Ecto neural progenitor cell (in vitro differentiated cells): ENCODE measurements at regions not wholly inside any gene's neighbourhood (a gene's known extent, or its start where the extent isn't known, plus 50 kb on each side); places are given as distances from the start of the nearest gene placed in this dataset.

Experiments used
- DNase-seq: peaks from one replicate; pipeline ENCODE4 v3.0.0-alpha.2; 2018; ENCODE audit warnings: low spot score

DNA sequence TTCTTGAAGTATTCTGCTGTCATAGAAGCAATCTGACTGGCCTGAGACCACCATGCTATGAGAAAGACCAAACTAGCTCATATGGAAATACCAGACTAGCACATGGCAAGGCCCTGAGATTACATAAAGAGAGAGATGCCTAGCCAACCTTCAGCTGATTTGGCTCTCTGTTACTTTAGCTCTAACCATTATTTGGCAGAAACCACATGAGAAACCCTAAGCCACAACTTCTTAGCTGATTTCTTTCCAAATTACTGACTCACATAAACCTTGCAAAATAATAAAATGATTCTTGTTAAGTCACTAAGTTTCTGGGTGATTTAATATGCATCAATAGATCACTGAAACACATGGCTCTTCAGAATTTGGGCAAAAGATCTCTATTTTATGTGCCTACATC lies 295.0 kb upstream of the ZNF521 start:
- DNase-seq, result no peak

DNA sequence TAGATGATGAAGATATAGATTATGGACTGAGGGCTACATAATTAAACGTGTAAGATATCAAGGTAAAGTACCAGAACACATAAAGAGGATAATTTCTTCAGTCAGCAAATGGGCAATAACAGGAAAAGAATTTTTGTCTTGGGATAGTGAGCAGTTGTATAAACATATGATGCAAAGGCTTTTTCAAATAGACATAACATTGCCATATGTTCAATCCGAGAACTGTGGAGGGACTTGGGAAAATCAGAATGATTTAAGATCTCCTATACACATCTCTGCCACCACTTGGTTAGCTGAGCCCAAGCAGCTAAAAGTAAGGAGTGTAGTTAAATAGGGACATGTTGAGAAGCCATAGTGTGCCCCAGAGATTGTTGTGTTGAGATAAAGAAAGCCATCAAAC lies 287.6 kb upstream of the ZNF521 start:
- DNase-seq, result no peak

- DNase-seq, result no peak
Measured at GRCh38 chr18:25633563-25633962, 281.6 kb upstream of the ZNF521 start.

GRCh38 chr18:25630682-25631081 lies 278.7 kb upstream of the ZNF521 start:
- DNase-seq, result no peak

DNA sequence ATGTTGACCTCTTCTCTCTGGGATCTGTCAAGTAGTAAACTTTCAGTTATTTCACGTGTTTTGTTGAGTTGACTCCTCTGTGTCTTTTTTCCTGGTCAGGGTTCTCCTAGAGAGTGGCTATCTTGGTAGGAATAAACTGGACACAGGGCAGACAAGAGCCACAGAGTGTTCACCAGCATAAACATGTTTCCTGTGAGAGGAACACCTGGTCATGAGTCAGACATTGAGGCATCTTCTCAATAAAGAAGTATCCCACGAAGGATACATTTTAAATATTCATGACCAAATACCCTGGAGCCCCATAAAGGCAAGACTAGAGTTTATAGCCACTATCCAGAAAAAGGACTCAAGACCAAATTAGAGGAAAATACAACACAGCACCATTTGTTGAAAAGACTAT lies 269.7 kb upstream of the ZNF521 start:
- DNase-seq, result no peak

GRCh38 chr18:25621144-25621543 lies 269.2 kb upstream of the ZNF521 start:
- no peak for DNase-seq

DNA sequence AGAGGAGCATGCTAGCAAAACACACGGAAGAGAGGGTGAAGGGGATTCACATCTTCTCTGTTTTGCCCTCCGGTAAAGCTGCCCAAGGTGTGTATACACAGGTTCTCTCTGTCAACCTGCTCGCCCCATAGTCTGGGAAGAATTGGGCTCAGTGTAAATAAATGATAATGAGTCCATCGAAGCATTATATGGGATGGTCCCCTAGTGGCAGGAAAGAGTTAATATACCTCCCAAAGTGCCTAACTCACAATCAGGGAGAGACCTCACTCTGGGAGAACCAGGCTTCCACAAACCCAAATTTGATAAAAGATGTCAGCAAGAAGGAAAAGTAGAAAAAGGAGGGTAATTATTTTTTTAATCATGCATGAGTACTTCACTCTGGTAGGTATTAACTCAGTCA lies 262.2 kb upstream of the ZNF521 start:
- no peak for DNase-seq

DNA sequence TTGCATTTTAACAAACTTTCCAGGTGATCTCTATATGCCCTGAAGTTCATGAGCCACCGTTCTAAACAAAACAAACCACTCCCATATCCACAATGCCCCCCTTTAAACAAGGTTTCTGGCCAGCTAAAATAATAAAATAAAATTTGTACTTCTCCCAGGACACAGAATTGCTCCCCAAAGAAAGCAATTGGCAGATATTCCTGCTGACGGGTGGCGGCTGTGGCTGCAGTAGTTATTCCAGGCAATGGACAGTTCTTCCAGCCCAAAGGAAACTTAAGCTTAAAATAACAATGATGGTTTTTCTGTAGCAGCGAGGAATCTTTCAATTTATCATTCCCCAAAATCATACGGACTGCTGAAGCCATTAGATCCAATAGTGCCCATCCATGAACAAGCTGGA lies 260.5 kb upstream of the ZNF521 start:
- DNase-seq, result no peak

DNA sequence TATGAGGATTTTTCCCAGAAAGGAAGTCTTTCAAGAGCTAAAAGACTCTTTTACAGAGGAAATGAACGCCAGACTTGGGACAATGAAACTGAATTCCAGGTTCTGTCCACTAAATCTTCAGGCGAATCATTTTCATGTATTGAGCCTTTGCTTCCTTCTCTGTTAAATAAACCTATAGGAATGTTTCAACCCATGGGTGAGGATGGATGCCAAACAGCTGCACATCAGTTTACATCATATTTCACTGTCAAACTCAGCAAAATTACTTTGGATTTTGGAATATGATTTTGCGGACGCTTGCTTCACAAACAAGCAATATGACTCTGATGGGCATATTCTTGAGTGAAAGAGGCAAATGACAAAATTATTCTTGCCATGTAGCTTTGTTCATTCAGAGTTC lies 256.1 kb upstream of the ZNF521 start:
- no peak for DNase-seq

- DNase-seq, result no peak
Measured at GRCh38 chr18:25604894-25605597, 253.1 kb upstream of the ZNF521 start.

DNA sequence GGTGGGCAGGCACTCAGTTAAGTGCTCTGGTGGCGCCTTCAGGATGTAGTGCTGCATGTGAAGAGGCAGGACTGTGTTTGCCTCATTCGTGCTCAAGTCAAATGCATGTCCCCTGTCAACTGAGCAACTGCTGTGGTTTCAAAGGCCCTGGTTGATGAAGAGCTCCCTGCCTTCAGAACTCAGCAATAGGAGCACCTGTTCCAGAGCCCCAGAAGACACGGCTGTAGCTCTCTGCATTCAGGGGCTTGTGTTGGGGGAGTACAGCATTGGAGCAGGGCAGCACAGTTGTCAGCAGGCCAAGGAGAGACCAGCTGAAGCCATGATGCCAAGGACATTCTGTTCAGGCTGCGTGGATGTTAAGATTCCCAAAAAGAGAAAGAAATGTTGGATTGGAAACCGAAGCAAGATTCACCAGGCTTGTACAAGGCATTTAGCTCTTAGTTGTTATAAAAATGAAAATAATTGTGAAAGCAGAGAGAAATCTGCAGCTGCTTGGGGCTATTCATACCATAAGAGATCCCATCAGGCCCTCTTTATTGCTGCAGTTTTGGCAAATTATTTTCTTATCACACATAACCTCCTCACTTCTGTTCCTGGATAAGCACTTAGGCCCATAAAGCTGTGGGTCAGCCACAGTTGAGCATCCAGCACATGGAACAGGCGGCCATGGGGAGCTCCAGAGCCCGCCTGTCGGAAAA lies 252.4 kb upstream of the ZNF521 start:
- DNase-seq, result no peak

GRCh38 chr18:25599443-25599842 lies 247.5 kb upstream of the ZNF521 start:
- no peak for DNase-seq

DNA sequence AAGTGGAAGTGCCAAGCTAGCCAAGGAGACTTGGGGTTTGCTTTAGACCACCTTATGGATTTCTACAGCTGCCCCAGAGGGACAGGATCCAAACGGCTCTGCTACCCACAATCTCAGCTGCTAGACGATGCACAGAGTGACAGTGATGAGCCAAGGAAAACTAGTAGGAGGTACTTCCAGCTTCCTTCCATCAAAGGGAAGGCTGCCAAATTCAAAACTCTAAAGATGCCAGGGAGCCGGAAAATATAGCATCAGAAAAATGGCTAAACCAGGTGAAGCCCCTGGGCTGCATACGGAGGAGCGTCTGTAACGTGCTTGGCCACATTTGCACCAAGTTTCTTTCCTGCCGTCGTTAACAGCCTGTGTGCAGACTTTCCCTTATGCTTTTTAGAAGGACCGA lies 245.5 kb upstream of the ZNF521 start:
- DNase-seq, result no peak

DNA sequence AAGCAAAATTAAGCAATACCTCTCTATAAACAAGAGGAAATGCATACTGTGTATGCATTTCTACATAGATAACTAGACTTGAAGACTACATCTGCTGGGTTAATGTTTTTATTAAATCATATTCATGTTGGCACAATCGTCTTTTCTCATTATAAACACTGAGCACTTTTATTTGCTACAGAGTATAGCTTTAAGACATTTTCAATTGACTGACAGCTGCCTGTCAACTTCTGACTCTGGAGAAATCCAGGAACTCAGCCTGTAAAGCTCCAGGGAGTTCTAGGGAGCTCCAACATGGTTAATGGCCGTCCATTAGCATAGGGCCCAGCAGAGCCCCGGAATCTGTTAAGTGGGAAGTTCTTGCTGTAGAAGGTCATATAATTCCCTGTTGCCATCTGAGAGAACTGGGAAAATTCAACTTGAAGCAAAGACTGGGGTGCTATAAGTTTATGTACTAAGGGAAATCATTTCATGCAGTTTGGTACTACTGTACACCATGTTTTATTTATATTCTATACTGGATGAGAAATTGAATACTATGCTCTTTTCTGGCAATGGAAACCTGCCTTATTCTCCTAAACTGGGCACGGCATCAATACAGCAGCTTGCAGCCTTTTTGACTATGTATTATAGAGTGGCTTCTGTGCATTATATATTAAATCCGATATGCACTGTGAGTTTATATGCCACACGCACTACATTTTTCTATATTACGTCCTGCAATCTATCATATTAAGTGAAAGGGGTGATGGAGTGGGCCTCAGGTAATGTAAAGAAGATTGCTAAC lies 243.5 kb upstream of the ZNF521 start:
- DNase-seq, result no peak

DNA sequence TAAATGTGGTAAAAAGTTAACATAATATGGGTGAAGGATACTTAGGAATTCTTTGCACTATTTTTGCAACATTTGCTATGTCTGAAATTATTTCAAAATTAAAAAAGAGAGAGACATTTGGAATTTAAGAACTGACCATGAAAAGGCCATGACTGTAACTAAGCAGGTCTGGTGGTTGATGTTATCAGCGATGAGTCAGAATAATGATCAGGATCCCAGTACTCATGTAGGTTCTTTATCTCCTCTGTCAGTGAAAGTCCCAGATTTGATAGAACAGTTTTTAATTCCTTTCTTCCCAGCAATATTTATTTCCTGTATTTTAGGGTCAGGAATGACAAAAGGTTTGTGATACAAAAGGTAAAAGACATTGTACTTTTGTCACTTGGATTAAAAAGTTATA lies 242.4 kb upstream of the ZNF521 start:
- no peak for DNase-seq

DNA sequence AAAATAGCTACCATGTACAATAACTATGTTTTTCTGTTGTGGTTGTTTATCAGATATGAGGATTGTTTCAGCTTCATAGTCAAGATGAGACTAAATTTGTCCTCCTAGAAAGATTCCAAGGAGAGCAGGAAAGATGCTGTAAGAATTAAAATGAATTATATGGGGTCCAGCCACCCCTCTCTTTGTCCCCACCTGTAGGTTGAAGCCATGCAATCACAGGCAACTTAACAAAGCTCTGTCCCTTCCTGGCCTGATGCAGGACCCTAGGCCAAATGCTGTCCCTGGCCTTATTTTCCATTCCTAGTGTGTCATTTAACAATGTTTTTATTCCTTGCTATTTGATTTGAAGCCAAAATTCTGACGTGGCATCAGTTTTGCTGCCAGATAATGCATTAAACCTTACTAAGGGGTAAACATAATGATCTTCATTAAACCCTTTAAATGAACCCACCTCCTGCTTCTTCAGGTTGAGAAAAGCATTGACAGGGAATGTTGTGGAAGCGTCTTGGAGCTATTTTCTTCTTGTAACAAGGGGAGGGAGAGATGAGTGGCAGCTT lies 240.9 kb upstream of the ZNF521 start:
- DNase-seq, result no peak

DNA sequence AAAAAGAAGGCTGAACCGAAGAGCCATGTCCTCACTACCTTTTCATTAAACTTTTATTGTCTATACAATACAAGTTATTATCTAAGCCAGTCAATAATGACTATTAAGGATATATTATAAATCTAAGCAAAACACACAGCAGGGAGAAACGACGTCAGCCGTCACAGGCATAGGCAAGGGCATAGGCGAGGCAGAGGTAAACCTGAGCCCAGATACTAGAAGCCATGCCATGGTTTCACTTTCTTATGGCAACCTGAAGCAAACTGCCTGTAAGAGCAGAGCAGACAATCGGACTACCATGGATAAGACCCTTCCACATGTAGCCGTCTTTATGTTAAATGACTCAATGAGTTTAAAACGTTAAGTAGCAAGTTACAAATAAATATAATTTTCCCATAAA lies 238.5 kb upstream of the ZNF521 start:
- DNase-seq, result no peak

GRCh38 chr18:25587545-25587944 lies 235.6 kb upstream of the ZNF521 start:
- no peak for DNase-seq

GRCh38 chr18:25568986-25569385 lies 217.0 kb upstream of the ZNF521 start:
- DNase-seq, result no peak

DNA sequence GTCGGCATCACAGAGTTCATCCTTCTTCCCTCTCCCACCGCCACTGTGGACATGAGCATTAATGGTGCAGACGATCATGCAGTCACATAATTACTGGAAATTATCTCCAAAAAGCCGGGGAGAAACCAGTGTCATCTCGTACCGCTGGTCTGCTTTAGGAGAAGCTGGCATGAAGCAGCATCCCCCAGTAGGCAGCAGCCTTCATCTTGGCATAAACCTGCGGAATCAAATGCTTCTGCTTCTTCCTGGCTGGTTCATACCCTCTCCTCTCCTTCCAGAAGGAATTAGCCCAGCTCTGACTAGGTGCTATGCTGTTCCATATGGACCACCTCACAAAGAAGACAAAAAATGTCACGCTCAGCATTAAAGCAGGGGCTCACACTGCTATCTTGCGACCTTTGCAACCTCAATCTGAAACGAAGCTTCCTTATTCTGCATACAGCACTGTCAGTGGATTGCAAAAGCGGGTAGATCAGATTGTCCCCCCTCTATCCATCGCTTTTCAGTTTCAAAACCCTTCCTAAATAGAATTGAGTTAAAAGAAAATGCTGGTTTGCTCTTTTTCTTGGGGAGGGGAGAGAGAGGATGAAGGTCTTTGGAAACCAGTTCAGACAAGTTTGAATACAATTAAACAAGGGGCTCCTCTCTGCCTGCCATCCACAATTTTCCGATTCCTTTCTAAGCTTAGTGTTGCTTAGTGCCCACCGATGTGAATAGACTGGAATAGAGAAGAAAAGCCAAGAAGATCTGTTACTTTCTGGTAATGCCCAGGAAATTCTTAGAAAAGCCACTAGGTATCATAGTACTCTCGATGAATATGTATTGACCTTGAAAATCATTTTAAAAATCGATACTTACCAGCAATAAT lies 212.1 kb upstream of the ZNF521 start:
- no peak for DNase-seq

DNA sequence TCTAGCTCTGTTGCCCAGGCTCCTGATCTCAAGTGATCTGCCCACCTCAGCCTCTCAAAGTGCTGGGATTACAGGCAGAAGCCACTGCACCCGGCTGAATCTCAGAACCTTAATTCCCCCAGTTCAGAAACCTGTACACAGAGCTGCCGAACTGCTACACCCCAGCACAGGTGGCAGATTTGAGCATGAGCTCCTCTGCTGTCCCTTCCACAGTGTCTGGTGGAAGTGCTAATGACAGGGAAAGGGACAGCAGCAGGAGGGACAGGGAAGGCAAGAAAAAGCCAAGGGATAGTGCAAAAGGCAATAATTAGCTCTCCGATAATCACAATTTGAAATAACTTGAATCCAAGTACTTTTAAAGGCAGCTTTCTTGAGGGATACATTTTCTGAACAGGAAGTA lies 211.4 kb upstream of the ZNF521 start:
- no peak for DNase-seq

- DNase-seq, result no peak
Measured at GRCh38 chr18:25561918-25562317, 210.0 kb upstream of the ZNF521 start.
